LHCN-M2 (cell line): ENCODE measurements at regions not wholly inside any gene's neighbourhood (a gene's known extent, or its start where the extent isn't known, plus 50 kb on each side); places are given as distances from the start of the nearest gene placed in this dataset.

Source experiments
- DNase-seq: peaks from one replicate; pipeline ENCODE4 v3.0.0-alpha.2; 2012; ENCODE audit warnings: low read depth

- peak; percentile 61 for DNase-seq
These were observed 64.9 kb downstream of the MCFD2 start for GRCh38 chr2:46850742-46851141.

- no peak for DNase-seq
These were observed 65.7 kb downstream of the MCFD2 start for GRCh38 chr2:46849721-46850556.

- DNase-seq: no peak
These were observed 66.4 kb downstream of the MCFD2 start for GRCh38 chr2:46849046-46849715.

GRCh38 chr2:46848447-46848846, 67.2 kb downstream of the MCFD2 start:
- no peak for DNase-seq

GRCh38 chr2:46847726-46848412, 67.7 kb downstream of the MCFD2 start:
- no peak for DNase-seq

- DNase-seq: no peak
These were observed 68.4 kb downstream of the MCFD2 start for GRCh38 chr2:46847185-46847710.

- DNase-seq: no peak
These were observed 69.1 kb downstream of the MCFD2 start for GRCh38 chr2:46846536-46846935.

- DNase-seq: no peak
These were observed 69.8 kb downstream of the MCFD2 start for GRCh38 chr2:46845542-46846486.

- no peak for DNase-seq
These were observed 71.2 kb downstream of the MCFD2 start for GRCh38 chr2:46844443-46844842.

GRCh38 chr2:46844034-46844433, 71.6 kb downstream of the MCFD2 start:
- no peak for DNase-seq

GRCh38 chr2:46843316-46843715, 72.3 kb downstream of the MCFD2 start:
- no peak for DNase-seq

- no peak for DNase-seq
These were observed 72.7 kb downstream of the MCFD2 start for GRCh38 chr2:46842876-46843275.

- no peak for DNase-seq
These were observed 74.0 kb downstream of the MCFD2 start for GRCh38 chr2:46841621-46842020.

- no peak for DNase-seq
These were observed 76.6 kb downstream of the MCFD2 start for GRCh38 chr2:46839045-46839444.

- DNase-seq: no peak
These were observed 77.9 kb downstream of the MCFD2 start for GRCh38 chr2:46837704-46838103.

- DNase-seq: no peak
These were observed 78.5 kb downstream of the MCFD2 start for GRCh38 chr2:46837112-46837454.

GRCh38 chr2:46836295-46837111, 79.1 kb downstream of the MCFD2 start:
- DNase-seq: no peak

GRCh38 chr2:46835520-46835919, 80.1 kb downstream of the MCFD2 start:
- DNase-seq: no peak

GRCh38 chr2:46832543-46832942, 83.1 kb downstream of the MCFD2 start:
- no peak for DNase-seq

GRCh38 chr2:46831869-46832265, 83.7 kb downstream of the MCFD2 start:
- no peak for DNase-seq
